22Rv1 (cell line): ENCODE measurements at regions not wholly inside any gene's neighbourhood (a gene's known extent, or its start where the extent isn't known, plus 50 kb on each side); places are given as distances from the start of the nearest gene placed in this dataset.
"Not testable (repeated sequence)": the region's sequence is repeated elsewhere in the genome, so short reads cannot be mapped to it uniquely, and the experiment has no call there.

Experiments used
- H3K27ac ChIP-seq: fragments of 450-650 bp; 2 replicates; pipeline ENCODE4 v1.5.1; 2017
- ZFX ChIP-seq: fragments of 450-650 bp; IDR thresholded peaks from 2 replicates; pipeline ENCODE4 v1.6.1; 2017; ENCODE audit warnings: antibody characterized with exemption, borderline replicate concordance
- TF ChIP-seq, protein P1 (sequence below): fragments of 450-650 bp; IDR thresholded peaks from 2 replicates; pipeline ENCODE4 v1.5.1; 2017; ENCODE audit warnings: mild to moderate bottlenecking

DNA sequence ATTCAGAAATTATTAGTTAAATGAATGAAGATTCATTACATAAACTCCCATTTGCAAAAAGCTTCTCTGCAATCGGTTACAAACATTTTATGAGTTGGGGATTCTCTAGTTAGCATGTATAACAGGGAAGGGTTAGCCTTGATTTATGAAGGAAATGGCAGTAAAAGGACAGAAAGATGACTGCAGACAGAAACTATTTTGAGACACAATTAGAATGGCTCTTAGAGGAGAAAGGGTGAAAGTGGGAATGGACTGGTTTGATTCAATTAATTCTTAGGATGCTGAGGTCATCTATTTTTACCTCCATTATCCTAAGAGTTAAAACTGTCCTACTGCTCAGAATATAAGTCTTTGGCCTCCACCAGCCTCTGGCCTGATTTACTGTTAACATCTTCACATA is 250.8 kb upstream of the DLGAP1 start:
- TF ChIP-seq, protein P1, sequence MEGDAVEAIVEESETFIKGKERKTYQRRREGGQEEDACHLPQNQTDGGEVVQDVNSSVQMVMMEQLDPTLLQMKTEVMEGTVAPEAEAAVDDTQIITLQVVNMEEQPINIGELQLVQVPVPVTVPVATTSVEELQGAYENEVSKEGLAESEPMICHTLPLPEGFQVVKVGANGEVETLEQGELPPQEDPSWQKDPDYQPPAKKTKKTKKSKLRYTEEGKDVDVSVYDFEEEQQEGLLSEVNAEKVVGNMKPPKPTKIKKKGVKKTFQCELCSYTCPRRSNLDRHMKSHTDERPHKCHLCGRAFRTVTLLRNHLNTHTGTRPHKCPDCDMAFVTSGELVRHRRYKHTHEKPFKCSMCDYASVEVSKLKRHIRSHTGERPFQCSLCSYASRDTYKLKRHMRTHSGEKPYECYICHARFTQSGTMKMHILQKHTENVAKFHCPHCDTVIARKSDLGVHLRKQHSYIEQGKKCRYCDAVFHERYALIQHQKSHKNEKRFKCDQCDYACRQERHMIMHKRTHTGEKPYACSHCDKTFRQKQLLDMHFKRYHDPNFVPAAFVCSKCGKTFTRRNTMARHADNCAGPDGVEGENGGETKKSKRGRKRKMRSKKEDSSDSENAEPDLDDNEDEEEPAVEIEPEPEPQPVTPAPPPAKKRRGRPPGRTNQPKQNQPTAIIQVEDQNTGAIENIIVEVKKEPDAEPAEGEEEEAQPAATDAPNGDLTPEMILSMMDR, result no peak
- TF ChIP-seq ZFX, result no peak
- no peak overlapping the region for H3K27ac ChIP-seq

DNA sequence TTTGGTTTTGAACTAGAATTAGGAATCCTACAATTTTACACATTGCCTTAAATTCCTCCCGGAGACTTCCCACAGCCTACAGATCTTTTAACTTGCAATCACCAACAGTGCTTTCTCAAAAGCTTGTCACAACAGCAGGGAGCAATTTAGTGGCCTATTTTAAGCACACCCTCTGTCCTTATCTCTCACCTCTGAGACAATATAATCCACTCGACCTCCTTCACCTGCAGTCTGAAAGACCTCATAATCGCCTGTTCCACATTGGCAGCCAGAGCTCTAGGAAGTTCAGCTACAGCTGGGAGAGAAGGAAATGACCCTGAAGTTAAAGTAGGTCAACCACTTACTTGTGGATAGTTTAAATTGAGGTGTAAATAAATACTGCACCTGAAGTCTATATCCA is 249.7 kb upstream of the DLGAP1 start:
- no peak overlapping the region for H3K27ac ChIP-seq
- TF ChIP-seq ZFX, result no peak
- TF ChIP-seq, protein P1, result no peak

DNA sequence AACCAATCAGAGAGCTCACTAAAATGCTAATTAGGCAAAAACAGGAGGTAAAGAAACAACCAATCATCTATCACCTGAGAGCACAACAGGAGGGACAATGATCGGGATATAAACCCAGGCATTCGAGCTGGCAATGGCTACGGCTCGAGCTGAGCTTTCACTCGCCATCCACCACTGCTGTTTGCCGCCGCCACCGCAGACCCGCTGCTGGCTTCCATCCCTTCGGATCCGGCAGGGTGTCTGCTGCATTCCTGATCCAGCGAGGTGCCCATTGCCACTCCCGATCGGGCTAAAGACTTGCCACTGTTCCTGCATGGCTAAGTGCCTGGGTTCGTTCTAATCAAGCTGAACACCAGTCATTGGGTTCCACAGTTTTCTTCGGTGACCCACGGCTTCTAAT is 236.7 kb upstream of the DLGAP1 start:
- no peak overlapping the region for H3K27ac ChIP-seq
- no peak for TF ChIP-seq ZFX
- TF ChIP-seq, protein P1, result no peak

DNA sequence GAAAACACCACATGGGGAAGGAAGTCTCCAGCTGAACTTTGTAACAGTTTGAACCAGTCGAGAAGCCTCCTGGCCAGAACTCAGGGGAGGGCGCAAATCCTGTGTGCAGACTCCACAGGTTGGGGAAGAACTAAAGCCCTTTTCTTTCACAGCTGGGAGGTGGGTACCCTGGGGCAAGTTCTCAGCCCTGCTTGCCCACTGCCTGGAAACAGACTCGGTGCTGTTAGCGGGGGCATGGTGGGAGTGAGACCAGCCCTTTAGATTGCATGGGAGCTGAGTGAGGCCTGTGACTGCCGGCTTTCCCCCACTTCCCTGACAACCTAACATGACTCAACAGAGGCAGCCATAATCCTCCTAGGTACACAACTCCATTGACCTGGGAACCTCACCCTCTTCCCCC is 223.6 kb upstream of the DLGAP1 start:
- not testable (repeated sequence) for H3K27ac ChIP-seq

DNA sequence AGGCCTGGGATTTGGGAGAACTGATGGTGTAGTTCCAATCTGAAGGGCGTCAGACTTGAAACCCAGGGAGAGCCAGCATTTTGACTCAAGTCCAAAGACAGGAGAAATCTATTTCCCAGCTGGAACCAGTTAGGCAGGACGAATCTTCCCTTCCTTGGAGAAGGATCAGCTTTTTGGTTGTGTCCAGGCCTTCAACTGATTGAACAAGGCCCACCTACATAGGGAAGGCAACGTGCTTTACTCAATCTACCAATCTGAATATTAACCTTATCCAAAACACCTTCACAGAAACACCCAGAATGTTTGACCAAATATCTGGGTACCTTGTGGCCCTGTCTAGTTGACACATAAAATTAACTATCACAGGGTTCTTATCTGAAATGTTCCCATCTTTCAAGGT is 221.9 kb upstream of the DLGAP1 start:
- TF ChIP-seq ZFX, result no peak
- TF ChIP-seq, protein P1, result no peak
- H3K27ac ChIP-seq, result no peak overlapping the region

DNA sequence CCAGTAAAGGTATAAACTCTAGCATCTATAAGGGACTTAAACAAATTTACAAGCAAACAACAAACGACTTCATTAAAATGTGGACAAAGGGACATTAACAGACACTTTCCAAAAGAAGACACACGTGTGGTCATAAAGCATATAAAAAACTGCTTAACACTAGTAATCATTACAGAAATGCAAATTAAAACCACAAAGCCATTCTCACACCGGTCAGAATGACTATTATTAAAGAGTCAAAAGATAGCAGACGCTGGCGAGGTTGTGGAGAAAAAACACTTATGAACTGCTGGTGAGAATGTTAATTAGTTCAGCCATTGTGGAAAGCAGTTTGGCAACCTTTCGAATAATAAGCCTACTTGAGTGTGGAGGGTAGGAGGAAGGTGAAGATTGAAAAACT is 217.1 kb upstream of the DLGAP1 start:
- no peak for TF ChIP-seq ZFX
- TF ChIP-seq, protein P1, result no peak

DNA sequence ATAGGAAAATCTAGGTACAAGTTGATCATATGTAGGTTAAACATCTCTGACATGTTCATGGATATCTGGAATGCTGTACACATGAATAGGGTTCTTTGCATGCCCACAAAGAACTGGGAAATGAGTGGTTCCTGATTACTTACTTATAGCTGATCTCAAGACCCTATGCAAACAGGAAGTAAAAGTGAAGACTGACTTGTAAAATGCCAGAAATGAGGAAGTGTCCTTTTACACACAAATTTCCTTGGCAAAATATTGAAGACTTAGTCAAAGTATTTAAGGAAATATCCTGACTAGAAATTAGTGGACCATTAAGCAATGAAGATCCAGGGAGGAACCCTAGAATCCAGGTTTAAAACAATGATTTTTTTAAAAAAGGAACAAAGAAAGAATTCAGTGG is 203.7 kb upstream of the DLGAP1 start:
- H3K27ac ChIP-seq, result no peak overlapping the region
- TF ChIP-seq, protein P1, result no peak
- no peak for TF ChIP-seq ZFX

More for the DNA sequence above, 217.1 kb upstream of the DLGAP1 start:
- H3K27ac ChIP-seq, result no peak overlapping the region

DNA sequence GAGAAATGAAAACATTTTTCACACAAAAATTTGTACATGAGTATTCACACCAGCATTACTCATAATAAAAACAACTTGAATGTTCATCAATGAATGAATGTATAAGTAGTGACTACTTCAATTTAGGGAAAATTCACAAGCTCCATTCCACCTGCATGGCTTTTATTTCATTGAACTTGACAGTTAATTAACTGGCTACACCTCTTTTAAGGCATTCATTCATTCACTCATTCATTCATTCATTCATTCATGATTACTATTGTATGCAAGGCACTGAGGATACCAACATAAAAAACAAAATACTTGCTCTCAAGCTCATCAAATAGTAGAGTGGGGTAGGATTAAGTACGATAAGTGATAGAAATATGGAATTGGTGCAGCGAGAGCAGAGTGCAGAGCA is 198.3 kb upstream of the DLGAP1 start:
- TF ChIP-seq ZFX, result no peak
- TF ChIP-seq, protein P1, result no peak
- no peak overlapping the region for H3K27ac ChIP-seq
